Astrocyte (in vitro differentiated cells and primary cell): ENCODE measurements at regions not wholly inside any gene's neighbourhood (a gene's known extent, or its start where the extent isn't known, plus 50 kb on each side); places are given as distances from the start of the nearest gene placed in this dataset.

Experiments used
- DNase-seq: peaks from one replicate; pipeline ENCODE4 v3.0.0-alpha.2; 2010; ENCODE audit warnings: low read depth
- FAIRE-seq: peaks from 2 replicates; lab custom pipeline; 2011; peaks lifted over from hg19 to GRCh38; lab: Jason Lieb, UNC
- H2AFZ ChIP-seq: 2 replicates; pipeline ENCODE4 v1.6.0; 2012; ENCODE audit warnings: low read depth, low read length, inconsistent platforms
- H3K27ac ChIP-seq: 2 replicates; pipeline ENCODE4 v1.5.1; 2011; ENCODE audit warnings: low read depth, low read length, inconsistent platforms
- H3K27me3 ChIP-seq: 2 replicates; pipeline ENCODE4 v1.6.0; 2011; ENCODE audit warnings: low read length, inconsistent platforms; ENCODE audit not compliant: insufficient read depth
- H3K36me3 ChIP-seq: 2 replicates; pipeline ENCODE4 v1.5.1; 2011; ENCODE audit warnings: low read length, inconsistent platforms; ENCODE audit not compliant: insufficient read depth
- H3K4me1 ChIP-seq: 2 replicates; pipeline ENCODE4 v1.5.1; 2011; ENCODE audit warnings: low read length, inconsistent platforms; ENCODE audit not compliant: insufficient read depth
- H3K4me2 ChIP-seq: 2 replicates; pipeline ENCODE4 v1.6.0; 2012; ENCODE audit warnings: low read length, inconsistent platforms
- H3K4me3 ChIP-seq: 2 replicates; pipeline ENCODE4 v1.5.1; 2011; ENCODE audit warnings: low read depth, mild to moderate bottlenecking, low read length, inconsistent platforms; ENCODE audit not compliant: insufficient read depth
- H3K79me2 ChIP-seq: 2 replicates; pipeline ENCODE4 v1.6.0; 2012; ENCODE audit warnings: mild to moderate bottlenecking, low read length, inconsistent platforms; ENCODE audit not compliant: insufficient read depth
- H3K9ac ChIP-seq: 2 replicates; pipeline ENCODE4 v1.6.0; 2012; ENCODE audit warnings: mild to moderate bottlenecking, low read length, inconsistent platforms
- H3K9me3 ChIP-seq: 2 replicates; pipeline ENCODE4 v1.5.1; 2012; ENCODE audit warnings: low read depth, mild to moderate bottlenecking, low read length, inconsistent platforms; ENCODE audit not compliant: insufficient read depth
- H4K20me1 ChIP-seq: 2 replicates; pipeline ENCODE4 v1.6.0; 2012; ENCODE audit warnings: low read length, inconsistent platforms; ENCODE audit not compliant: insufficient read depth
- H3K27ac Mint-ChIP-seq: one replicate; pipeline ENCODE4 v1.8.0; 2021; ENCODE audit warnings: mild to moderate bottlenecking, mixed read lengths; ENCODE audit not compliant: unreplicated experiment
- H3K27me3 Mint-ChIP-seq: one replicate; pipeline ENCODE4 v1.8.0; 2021; ENCODE audit warnings: low read depth, mixed read lengths; ENCODE audit not compliant: unreplicated experiment
- H3K36me3 Mint-ChIP-seq: one replicate; pipeline ENCODE4 v1.8.0; 2021; ENCODE audit warnings: low read depth, mixed read lengths; ENCODE audit not compliant: unreplicated experiment
- H3K4me1 Mint-ChIP-seq: one replicate; pipeline ENCODE4 v1.8.0; 2021; ENCODE audit warnings: low read depth, mixed read lengths; ENCODE audit not compliant: unreplicated experiment
- H3K4me3 Mint-ChIP-seq: one replicate; pipeline ENCODE4 v1.8.0; 2021; ENCODE audit warnings: mild to moderate bottlenecking, moderate library complexity, mixed read lengths; ENCODE audit not compliant: unreplicated experiment
- H3K9me3 Mint-ChIP-seq: one replicate; pipeline ENCODE4 v1.8.0; 2021; ENCODE audit warnings: mild to moderate bottlenecking, mixed read lengths; ENCODE audit not compliant: unreplicated experiment
- CTCF ChIP-seq: IDR thresholded peaks from 2 replicates; pipeline ENCODE4 v1.5.1; 2011; ENCODE audit warnings: low read depth, mild to moderate bottlenecking, inconsistent platforms, low read length, moderate library complexity; ENCODE audit not compliant: insufficient read depth
- EZH2 ChIP-seq: IDR thresholded peaks from 2 replicates; pipeline ENCODE4 v1.6.1; 2012; ENCODE audit warnings: mild to moderate bottlenecking, low read length, inconsistent platforms; ENCODE audit not compliant: insufficient read depth

DNA sequence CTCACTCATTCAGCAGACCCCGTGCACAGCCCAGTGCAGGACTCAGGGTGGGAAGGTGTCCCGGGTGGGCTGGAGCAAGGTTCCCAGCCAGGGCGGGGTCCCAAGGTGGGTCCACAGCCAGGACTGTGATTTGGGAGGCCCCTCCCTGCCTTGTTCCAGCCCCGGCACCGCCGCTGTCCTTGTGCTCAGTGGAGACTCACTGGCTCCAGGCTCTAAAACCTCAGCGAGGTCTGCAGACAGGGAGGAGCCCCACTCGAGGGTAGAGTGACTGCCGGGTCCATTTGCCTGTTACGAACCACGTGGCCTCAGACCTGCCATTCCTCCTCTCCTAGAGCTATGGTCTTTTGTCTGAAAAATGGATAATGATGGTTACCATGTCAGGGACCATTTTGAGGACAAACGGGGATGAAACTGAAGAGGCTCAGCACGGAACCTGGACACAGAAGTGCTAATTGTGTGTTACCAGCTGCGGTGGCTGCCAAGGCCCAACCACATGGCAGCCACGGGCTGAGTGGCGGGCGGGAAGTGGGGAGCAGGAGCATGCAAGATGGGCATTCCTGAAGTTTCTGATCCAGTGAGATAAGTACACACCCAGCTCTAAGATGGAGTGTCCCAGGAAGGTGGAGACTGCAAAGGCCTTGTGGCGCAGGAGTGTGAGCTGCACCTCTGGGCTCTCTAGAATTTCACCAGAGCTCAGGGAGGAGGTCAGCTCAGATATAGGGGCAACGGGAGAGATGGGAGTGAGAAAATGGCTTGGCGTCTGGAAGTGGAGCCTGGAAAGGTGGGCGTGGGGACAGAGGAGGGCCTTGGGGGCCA, 317.6 kb downstream of the SEC14L1 start:
- peaks cover 98% of the 10 kb centered on the region for H3K79me2 ChIP-seq
- no peaks in the 10 kb centered on the region for H3K36me3 ChIP-seq
- peaks cover 97% of the 10 kb centered on the region for H4K20me1 ChIP-seq
- no peaks in the 10 kb centered on the region for H3K27me3 ChIP-seq
- Mint-ChIP-seq H3K36me3 (peaks cover 5% of the 10 kb centered on the region), H3K4me1 (peaks cover 27% of the 10 kb centered on the region), H3K27me3 (no peaks in the 10 kb centered on the region), H3K9me3 (no peaks in the 10 kb centered on the region), H3K4me3 (peak overlapping the region; percentile 42), H3K27ac (peak overlapping the region; percentile 30)
- no peak for FAIRE-seq
- TF ChIP-seq CTCF (no peak), EZH2 (no peak)
- peaks cover 55% of the 10 kb centered on the region for H3K4me1 ChIP-seq
- DNase-seq, result no peak
- no peak overlapping the region for H2AFZ ChIP-seq
- H3K4me2 ChIP-seq, result no peak overlapping the region
- H3K9ac ChIP-seq, result peak overlapping the region; percentile 6
- no peaks in the 10 kb centered on the region for H3K9me3 ChIP-seq
- no peak overlapping the region for H3K27ac ChIP-seq
- no peak overlapping the region for H3K4me3 ChIP-seq

- H3K79me2 ChIP-seq, result peaks cover 97% of the 10 kb centered on the region
- no peaks in the 10 kb centered on the region for H3K9me3 ChIP-seq
- H3K4me2 ChIP-seq, result no peak overlapping the region
- no peak overlapping the region for H2AFZ ChIP-seq
- H3K9ac ChIP-seq, result peak overlapping the region; percentile 18
- TF ChIP-seq EZH2 (no peak), CTCF (no peak)
- H3K27ac ChIP-seq, result peak overlapping the region; percentile 19
- Mint-ChIP-seq H3K4me1 (peaks cover 24% of the 10 kb centered on the region), H3K36me3 (peaks cover 5% of the 10 kb centered on the region), H3K27ac (peak overlapping the region; percentile 41), H3K4me3 (no peak overlapping the region), H3K9me3 (no peaks in the 10 kb centered on the region), H3K27me3 (no peaks in the 10 kb centered on the region)
- H3K4me1 ChIP-seq, result peaks cover 47% of the 10 kb centered on the region
- no peak for FAIRE-seq
- no peaks in the 10 kb centered on the region for H3K27me3 ChIP-seq
- H3K4me3 ChIP-seq, result no peak overlapping the region
- H3K36me3 ChIP-seq, result no peaks in the 10 kb centered on the region
- peaks cover 91% of the 10 kb centered on the region for H4K20me1 ChIP-seq
- no peak for DNase-seq
Observed at GRCh38 chr17:77459018-77459755, 318.4 kb downstream of the SEC14L1 start.
